Neutrophil (primary cell): ENCODE measurements at regions not wholly inside any gene's neighbourhood (a gene's known extent, or its start where the extent isn't known, plus 50 kb on each side); places are given as distances from the start of the nearest gene placed in this dataset.

Experiments
- H3K27ac ChIP-seq: fragments of 200-600 bp; sonication (generic); 2 replicates; pipeline ENCODE4 v1.5.1; 2016; ENCODE audit warnings: mild to moderate bottlenecking, moderate library complexity
- H3K27me3 ChIP-seq: fragments of 200-600 bp; sonication (generic); 2 replicates; pipeline ENCODE4 v1.6.0; 2016; ENCODE audit warnings: mild to moderate bottlenecking
- H3K36me3 ChIP-seq: fragments of 200-600 bp; sonication (generic); 2 replicates; pipeline ENCODE4 v1.5.1; 2017
- H3K4me1 ChIP-seq, 2 experiments: fragments of 200-600 bp in 1 of 2; sonication (generic) in 1 of 2; 1 replicate in 1 of 2; 2 replicates in 1 of 2; pipeline versions ENCODE4 v1.5.1 to v1.6.1; 2013 to 2016; ENCODE audit warnings: low read depth in 1 of 2, low read length in 1 of 2, mild to moderate bottlenecking in 1 of 2, moderate library complexity in 1 of 2; ENCODE audit not compliant: control insufficient read depth in 1 of 2, insufficient read depth in 1 of 2
- H3K4me3 ChIP-seq, 2 experiments: fragments of 200-600 bp in 1 of 2; sonication (generic) in 1 of 2; 1 replicate in 1 of 2; 2 replicates in 1 of 2; pipeline ENCODE4 v1.5.1; 2013 to 2016; ENCODE audit warnings: low read depth in 1 of 2, low read length in 1 of 2, mild to moderate bottlenecking in 1 of 2, moderate library complexity in 1 of 2
- H3K9me3 ChIP-seq: fragments of 200-600 bp; sonication (generic); 2 replicates; pipeline ENCODE4 v1.5.1; 2016
- TF ChIP-seq, protein P1 (sequence below): fragments of 200-600 bp; sonication (generic); IDR thresholded peaks from 2 replicates; pipeline ENCODE4 v1.5.1; 2016; ENCODE audit warnings: antibody characterized with exemption

- Histone ChIP-seq H3K4me3 (no peak overlapping the region), H3K27ac (no peak overlapping the region), H3K36me3 (no peaks in the 10 kb centered on the region), H3K9me3 (no peaks in the 10 kb centered on the region), H3K27me3 (no peaks in the 10 kb centered on the region), H3K4me1 (peaks cover under 1 to 3% of the 10 kb centered on the region in 2 experiments)
- TF ChIP-seq, protein P1, sequence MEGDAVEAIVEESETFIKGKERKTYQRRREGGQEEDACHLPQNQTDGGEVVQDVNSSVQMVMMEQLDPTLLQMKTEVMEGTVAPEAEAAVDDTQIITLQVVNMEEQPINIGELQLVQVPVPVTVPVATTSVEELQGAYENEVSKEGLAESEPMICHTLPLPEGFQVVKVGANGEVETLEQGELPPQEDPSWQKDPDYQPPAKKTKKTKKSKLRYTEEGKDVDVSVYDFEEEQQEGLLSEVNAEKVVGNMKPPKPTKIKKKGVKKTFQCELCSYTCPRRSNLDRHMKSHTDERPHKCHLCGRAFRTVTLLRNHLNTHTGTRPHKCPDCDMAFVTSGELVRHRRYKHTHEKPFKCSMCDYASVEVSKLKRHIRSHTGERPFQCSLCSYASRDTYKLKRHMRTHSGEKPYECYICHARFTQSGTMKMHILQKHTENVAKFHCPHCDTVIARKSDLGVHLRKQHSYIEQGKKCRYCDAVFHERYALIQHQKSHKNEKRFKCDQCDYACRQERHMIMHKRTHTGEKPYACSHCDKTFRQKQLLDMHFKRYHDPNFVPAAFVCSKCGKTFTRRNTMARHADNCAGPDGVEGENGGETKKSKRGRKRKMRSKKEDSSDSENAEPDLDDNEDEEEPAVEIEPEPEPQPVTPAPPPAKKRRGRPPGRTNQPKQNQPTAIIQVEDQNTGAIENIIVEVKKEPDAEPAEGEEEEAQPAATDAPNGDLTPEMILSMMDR, result no peak
These were observed 187.1 kb upstream of the CCND2 start for GRCh38 chr12:4086481-4086880.

GRCh38 chr12:4084573-4084972 is 189.0 kb upstream of the CCND2 start:
- TF ChIP-seq, protein P1, result no peak

DNA sequence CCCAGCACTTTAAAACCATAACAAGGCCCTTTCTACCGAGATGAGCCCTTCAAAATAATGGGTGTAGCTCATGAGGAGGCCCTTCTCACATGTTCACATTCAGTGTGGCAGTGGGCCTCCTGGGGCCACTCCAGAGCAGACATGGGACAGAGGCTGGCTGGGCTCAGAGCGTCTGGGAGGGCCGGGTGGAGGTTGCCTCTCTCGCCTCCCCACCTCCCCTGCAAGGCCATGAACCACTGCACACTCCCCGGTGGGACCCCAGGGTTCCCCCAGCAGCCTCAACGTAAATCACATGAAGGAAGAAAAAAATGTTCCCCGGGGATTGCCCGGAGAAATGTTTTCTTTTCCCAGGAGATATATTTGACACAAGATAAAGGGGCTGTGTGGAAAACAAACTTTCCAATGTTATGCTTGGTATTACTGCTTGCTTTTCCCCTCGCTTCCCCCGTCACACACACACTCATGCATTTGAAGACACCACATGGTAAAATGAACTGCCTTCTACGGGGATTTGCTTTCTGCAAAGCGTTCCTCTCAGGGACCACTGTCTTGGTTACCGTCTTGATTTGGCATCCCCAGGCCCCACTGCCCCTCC is 190.7 kb upstream of the CCND2 start:
- TF ChIP-seq, protein P1, result no peak
- Histone ChIP-seq H3K36me3 (no peaks in the 10 kb centered on the region), H3K9me3 (no peaks in the 10 kb centered on the region), H3K4me1 (no peaks in the 10 kb centered on the region), H3K27me3 (no peaks in the 10 kb centered on the region), H3K4me3 (no peak overlapping the region), H3K27ac (no peak overlapping the region)

More at GRCh38 chr12:4084573-4084972, 189.0 kb upstream of the CCND2 start:
- Histone ChIP-seq H3K27ac (no peak overlapping the region), H3K36me3 (no peaks in the 10 kb centered on the region), H3K4me1 (no peaks in the 10 kb centered on the region), H3K9me3 (no peaks in the 10 kb centered on the region), H3K27me3 (no peaks in the 10 kb centered on the region), H3K4me3 (no peak overlapping the region)

DNA sequence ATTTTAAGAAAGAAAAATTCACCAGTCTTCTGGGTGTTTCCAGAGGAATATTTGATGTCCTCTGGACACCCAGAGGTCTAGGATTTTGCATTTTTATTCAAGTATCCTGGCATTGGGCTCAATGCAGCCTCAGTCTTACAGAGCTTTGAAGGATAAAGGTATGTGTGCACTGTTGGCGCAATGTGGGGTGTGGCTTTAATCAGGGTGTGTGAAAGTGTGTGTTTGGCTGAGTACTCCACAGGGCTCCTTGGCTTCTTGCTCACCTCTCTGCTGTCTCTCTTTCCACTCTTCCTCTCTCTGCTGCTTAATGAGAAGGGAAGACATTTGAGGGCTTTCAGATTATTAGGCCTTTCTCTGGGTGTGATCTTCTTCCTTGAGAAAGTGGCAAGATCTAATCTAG is 193.3 kb upstream of the CCND2 start:
- Histone ChIP-seq H3K27me3 (no peaks in the 10 kb centered on the region), H3K4me3 (no peak overlapping the region), H3K27ac (no peak overlapping the region), H3K36me3 (no peaks in the 10 kb centered on the region), H3K9me3 (no peaks in the 10 kb centered on the region), H3K4me1 (no peaks in the 10 kb centered on the region)
- TF ChIP-seq, protein P1, result no peak

- Histone ChIP-seq H3K36me3 (no peaks in the 10 kb centered on the region), H3K27me3 (no peaks in the 10 kb centered on the region), H3K27ac (no peak overlapping the region), H3K4me3 (no peak overlapping the region), H3K9me3 (no peaks in the 10 kb centered on the region), H3K4me1 (no peaks in the 10 kb centered on the region)
- TF ChIP-seq, protein P1, result no peak
These were observed 199.4 kb upstream of the CCND2 start for GRCh38 chr12:4074129-4074528.

GRCh38 chr12:4069670-4070010 is 196.4 kb upstream of the PARP11 start:
- Histone ChIP-seq H3K27me3 (peaks cover 3% of the 10 kb centered on the region), H3K36me3 (no peaks in the 10 kb centered on the region), H3K27ac (no peak overlapping the region), H3K9me3 (no peaks in the 10 kb centered on the region), H3K4me3 (no peak overlapping the region), H3K4me1 (no peaks in the 10 kb centered on the region)
- TF ChIP-seq, protein P1, result no peak
